Pancreas (tissue), 10 donors: ENCODE measurements at regions not wholly inside any gene's neighbourhood (a gene's known extent, or its start where the extent isn't known, plus 50 kb on each side); places are given as distances from the start of the nearest gene placed in this dataset.

Experiments
- ATAC-seq, 4 donors: fragments of 200-7000 bp; cut with Tn5 transposase; one replicate each; pipeline versions ENCODE4 v1.8.0 to v1.9.1; 2020; ENCODE audit warnings: mild to moderate bottlenecking in 4 of 4, moderate library complexity in 4 of 4
- DNase-seq, 6 donors: peaks; one replicate each; pipeline ENCODE4 v3.0.0-alpha.2; 2020
- FAIRE-seq: peaks from 2 replicates; lab custom pipeline; 2012; peaks lifted over from hg19 to GRCh38; lab: Jason Lieb, UNC
- H3K27ac ChIP-seq, 4 donors: fragments of 200-600 bp; sonication (generic); 1 replicate in 3 of 4; 2 replicates in 1 of 4; pipeline versions ENCODE4 v1.5.0 to v1.8.0; 2020
- H3K27me3 ChIP-seq, 4 donors: fragments of 200-600 bp; one replicate each; pipeline ENCODE4 v1.8.0; 2021
- H3K36me3 ChIP-seq, 3 donors: fragments of 200-600 bp; sonication (generic) in 1 of 3; one replicate each; pipeline versions ENCODE4 v1.5.0 to v1.8.0; 2020 to 2021
- H3K4me1 ChIP-seq, 3 donors: fragments of 200-600 bp; one replicate each; pipeline ENCODE4 v1.8.0; 2021
- H3K4me3 ChIP-seq, 4 donors: fragments of 200-600 bp; sonication (generic) in 2 of 4; one replicate each; pipeline versions ENCODE4 v1.5.0 to v1.8.0; 2020 to 2021
- H3K9me3 ChIP-seq, 4 donors: fragments of 200-600 bp; one replicate each; pipeline ENCODE4 v1.8.0; 2021
- WGBS, 2 donors: extraction: QIAGEN DNeasy Blood & Tissue Kit; methylation state at CpG; one replicate each; pipeline ENCODE4 v1.1.7; 2013; 5-methylcytosine and 5-hydroxymethylcytosine counted together
- intact Hi-C, 3 donors: fragments of 100-400 bp; cut with DNase I; formaldehyde crosslinking; loops; one replicate each; pipeline versions ENCODE4 v1.11.1 to v1.14.2; 2022
- TF ChIP-seq, protein P1 (sequence below), 4 donors: fragments of 200-600 bp; sonication (generic) in 3 of 4; IDR thresholded peaks; one replicate each; pipeline versions ENCODE4 v1.5.0 to v1.8.0; 2021; ENCODE audit warnings: antibody characterized with exemption in 4 of 4
- donor health status: healthy with polysubstance abuse.
- donor health status: DM: no; HTN: no; CAD: no; lungs with moderate emphysema.
- donor health status: DM: no; HTN: no; CAD: no.
- donor health status: control.
- donor health status: control.
- donor health status: Bipolar disorder and iron deficiency.
- donor health status: DM: yes; HTN: yes; CAD: no.
- donor health status: DM: no; HTN: no; CAD: no.
- donor health status: DM: no; HTN: no; CAD: no.
- donor health status: DM: yes; HTN: yes; CAD: no.

DNA sequence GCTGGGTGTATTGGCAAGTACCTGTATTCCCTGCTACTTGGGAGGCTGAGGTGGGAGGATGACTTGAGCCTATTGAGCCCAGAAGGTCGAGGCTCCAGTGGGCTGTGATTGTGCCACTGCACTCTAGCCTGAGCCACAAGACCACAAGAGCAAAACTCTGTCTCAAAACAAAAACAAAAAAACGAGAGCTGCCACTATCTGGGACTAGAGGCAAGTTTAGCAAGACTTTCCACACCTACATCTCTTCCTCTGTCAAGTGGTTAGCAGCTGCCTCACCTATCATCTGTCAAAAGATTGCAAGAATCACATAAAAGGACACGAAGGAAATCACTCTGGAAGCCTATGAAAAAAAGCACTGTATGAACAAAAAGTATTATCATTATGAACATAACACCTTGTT is 55.2 kb upstream of the RIOK3 start:
- Histone ChIP-seq H3K36me3 (no peaks in the 10 kb centered on the region), H3K4me3 (no peak overlapping the region), H3K27me3 (no peaks in the 10 kb centered on the region), H3K9me3 (no peaks in the 10 kb centered on the region), H3K4me1 (no peaks in the 10 kb centered on the region), H3K27ac (no peak overlapping the region)
- intact Hi-C loops = no loop called here
- FAIRE-seq = no peak
- TF ChIP-seq, protein P1, sequence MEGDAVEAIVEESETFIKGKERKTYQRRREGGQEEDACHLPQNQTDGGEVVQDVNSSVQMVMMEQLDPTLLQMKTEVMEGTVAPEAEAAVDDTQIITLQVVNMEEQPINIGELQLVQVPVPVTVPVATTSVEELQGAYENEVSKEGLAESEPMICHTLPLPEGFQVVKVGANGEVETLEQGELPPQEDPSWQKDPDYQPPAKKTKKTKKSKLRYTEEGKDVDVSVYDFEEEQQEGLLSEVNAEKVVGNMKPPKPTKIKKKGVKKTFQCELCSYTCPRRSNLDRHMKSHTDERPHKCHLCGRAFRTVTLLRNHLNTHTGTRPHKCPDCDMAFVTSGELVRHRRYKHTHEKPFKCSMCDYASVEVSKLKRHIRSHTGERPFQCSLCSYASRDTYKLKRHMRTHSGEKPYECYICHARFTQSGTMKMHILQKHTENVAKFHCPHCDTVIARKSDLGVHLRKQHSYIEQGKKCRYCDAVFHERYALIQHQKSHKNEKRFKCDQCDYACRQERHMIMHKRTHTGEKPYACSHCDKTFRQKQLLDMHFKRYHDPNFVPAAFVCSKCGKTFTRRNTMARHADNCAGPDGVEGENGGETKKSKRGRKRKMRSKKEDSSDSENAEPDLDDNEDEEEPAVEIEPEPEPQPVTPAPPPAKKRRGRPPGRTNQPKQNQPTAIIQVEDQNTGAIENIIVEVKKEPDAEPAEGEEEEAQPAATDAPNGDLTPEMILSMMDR (IDR thresholded peaks at IDR 0.05) = no peak
- no peak for DNase-seq
- ATAC-seq = no peak
- 68 to 73% methylated on average over 3 of the region's 3 CpGs for WGBS, 2 donors

DNA sequence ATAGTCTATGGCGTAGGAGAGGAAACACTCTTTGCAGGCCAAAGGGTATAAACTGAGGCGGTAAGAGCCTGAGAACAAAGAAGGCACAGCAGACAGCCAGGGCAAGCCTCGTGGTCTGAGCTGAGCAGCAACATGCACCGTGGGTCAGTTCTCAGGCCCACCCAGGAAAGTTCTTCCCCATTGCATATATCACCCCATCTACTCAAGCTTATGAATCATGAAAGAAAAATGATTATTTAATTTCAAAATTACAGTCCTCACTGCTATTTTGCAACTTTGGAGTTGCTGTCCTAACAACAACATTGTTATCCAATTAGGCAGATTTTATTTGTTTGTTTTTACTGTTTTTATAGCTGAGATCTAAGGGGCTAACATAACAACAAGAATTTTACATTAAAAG is 54.7 kb upstream of the RIOK3 start:
- no peaks in the 10 kb centered on the region for H3K36me3 ChIP-seq
- DNase-seq (no peak), ATAC-seq (no peak), FAIRE-seq (no peak)
- no peaks in the 10 kb centered on the region for H3K9me3 ChIP-seq
- TF ChIP-seq, protein P1 (IDR thresholded peaks at IDR 0.05) = no peak
- intact Hi-C loops = no loop called here
- no peaks in the 10 kb centered on the region for H3K27me3 ChIP-seq
- H3K27ac ChIP-seq = no peak overlapping the region
- H3K4me3 ChIP-seq = no peak overlapping the region
- no peaks in the 10 kb centered on the region for H3K4me1 ChIP-seq
- 86 to 90% methylated on average over 4 of the region's 4 CpGs for WGBS, 2 donors

DNA sequence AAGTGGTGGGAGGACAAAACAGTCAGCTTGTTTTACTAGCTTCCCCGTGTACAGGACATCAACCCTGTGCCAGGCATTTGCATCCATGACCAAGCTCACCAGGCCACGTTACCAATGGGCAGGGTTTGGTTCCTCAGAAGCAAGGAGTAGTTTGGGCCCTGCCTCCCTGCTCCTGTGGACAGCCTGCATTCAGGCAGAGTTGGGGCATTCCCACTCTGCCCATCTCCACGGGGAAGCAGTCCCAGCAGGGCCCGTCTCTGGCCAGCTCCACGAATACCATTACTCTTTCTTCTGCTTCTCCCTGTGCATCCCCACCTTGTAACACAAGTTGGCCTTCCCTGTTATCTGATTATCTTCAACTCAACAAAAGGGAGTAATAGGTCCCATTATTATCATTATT is 54.0 kb upstream of the RIOK3 start:
- Histone ChIP-seq H3K9me3 (no peaks in the 10 kb centered on the region), H3K4me3 (no peak overlapping the region), H3K4me1 (no peaks in the 10 kb centered on the region), H3K27ac (no peak overlapping the region), H3K36me3 (no peaks in the 10 kb centered on the region), H3K27me3 (no peaks in the 10 kb centered on the region)
- FAIRE-seq = no peak
- TF ChIP-seq, protein P1 (IDR thresholded peaks at IDR 0.05) = no peak
- WGBS, 2 donors = 90 to 95% methylated on average over 5 of the region's 5 CpGs
- ATAC-seq = no peak
- DNase-seq = no peak
- intact Hi-C loops = no loop called here

DNA sequence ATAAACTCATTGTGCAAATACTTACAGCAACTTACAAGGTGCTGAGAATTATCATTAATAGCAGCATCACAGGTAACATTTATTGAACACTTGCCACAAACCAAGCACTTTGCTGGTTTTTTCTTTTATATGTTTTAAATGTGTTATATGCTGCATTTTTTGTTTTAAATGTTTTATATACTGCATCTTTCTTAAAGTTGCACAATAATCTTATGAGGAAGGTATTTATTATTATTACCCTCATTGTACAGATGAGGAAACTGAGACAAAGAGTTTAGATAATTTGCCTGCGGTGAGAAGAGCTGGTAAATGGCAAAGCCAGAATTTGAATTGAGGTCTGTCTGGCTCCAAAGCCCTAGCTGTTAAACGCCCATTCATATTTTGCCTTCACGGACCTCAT is 52.2 kb upstream of the RIOK3 start:
- ATAC-seq (no peak), FAIRE-seq (no peak), DNase-seq (no peak)
- no peak overlapping the region for H3K27ac ChIP-seq
- H3K9me3 ChIP-seq = no peaks in the 10 kb centered on the region
- WGBS, 2 donors = 84 to 94% methylated on average over 3 of the region's 3 CpGs
- H3K36me3 ChIP-seq = no peaks in the 10 kb centered on the region
- H3K4me3 ChIP-seq = no peak overlapping the region
- intact Hi-C loops = no loop called here
- H3K27me3 ChIP-seq = no peaks in the 10 kb centered on the region
- no peaks in the 10 kb centered on the region for H3K4me1 ChIP-seq
- TF ChIP-seq, protein P1 (IDR thresholded peaks at IDR 0.05) = no peak

DNA sequence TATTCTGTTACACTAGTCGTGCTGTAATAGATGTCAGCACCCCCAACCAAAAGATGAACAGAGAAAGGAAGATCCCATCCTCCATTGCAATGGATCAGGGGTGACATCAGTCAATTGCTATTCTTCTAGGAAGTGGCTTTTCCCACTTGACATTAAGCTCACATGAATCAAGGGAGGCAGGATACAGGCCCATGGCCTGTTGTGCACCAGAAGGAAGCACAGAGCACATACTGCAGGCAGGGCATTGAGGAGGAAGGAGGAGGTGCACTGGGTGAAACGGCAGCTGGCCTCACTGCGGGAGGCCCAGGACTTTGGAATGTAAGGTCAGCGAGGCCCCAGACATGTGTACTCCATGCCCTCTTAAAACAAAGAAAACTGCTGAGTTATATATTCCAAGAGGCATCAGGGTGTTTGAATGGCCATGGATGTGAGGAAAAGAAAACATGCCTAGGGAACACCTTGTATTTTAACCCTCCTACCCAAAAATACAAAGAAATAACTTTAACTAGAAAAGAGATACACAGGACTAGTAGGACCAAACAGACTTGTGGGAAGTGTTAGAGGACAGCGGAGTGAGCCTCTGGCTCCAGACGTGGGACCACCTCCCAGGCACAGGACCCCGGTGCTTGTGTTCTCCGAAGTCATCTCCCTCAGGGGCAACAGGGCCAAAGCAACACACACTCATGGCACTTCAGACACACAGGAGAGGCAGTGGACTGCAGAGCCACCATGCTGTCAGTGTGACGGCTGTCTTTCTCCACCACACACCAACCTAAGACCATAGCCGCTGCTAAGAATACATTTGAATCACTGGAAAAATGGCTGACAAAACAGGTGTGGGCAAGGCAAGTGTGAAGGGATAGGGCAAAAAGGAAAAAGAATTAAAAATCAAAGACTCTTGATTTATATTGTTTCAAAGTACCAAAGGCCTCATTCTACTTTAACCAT is 51.4 kb upstream of the RIOK3 start:
- Histone ChIP-seq H3K27ac (no peak overlapping the region), H3K36me3 (no peaks in the 10 kb centered on the region), H3K9me3 (no peaks in the 10 kb centered on the region), H3K27me3 (no peaks in the 10 kb centered on the region), H3K4me3 (no peak overlapping the region), H3K4me1 (no peaks in the 10 kb centered on the region)
- DNase-seq (peak in 2 of 6 donors; percentile 18 to 24), FAIRE-seq (no peak), ATAC-seq (peak; percentile 61 to 90 (median 68))
- TF ChIP-seq, protein P1 (IDR thresholded peaks at IDR 0.05) = no peak
- 77 to 78% methylated on average over 10 of the region's 10 CpGs for WGBS, 2 donors
- intact Hi-C loops = no loop called here
